Right lobe of liver (tissue), 4 donors: ENCODE measurements at regions not wholly inside any gene's neighbourhood (a gene's known extent, or its start where the extent isn't known, plus 50 kb on each side); places are given as distances from the start of the nearest gene placed in this dataset.

ENCODE experiments used
- CTCF ChIP-seq, 4 donors: fragments of 200-600 bp in 3 of 4; fragments of 450-650 bp in 1 of 4; IDR thresholded peaks; one replicate each; pipeline versions ENCODE4 v1.5.1 to v1.8.0; 2016 to 2022; ENCODE audit warnings: antibody characterized with exemption in 4 of 4, mild to moderate bottlenecking in 2 of 4
- POLR2A ChIP-seq: fragments of 450-650 bp; IDR thresholded peaks from one replicate; pipeline ENCODE4 v1.6.1; 2017; ENCODE audit warnings: antibody characterized with exemption, mild to moderate bottlenecking
- donor health status: DM: no; HTN: no; CAD: no.
- donor health status: DM: no; HTN: no; CAD: no.
- donor health status: DM: no; HTN: yes; CAD: no.

DNA sequence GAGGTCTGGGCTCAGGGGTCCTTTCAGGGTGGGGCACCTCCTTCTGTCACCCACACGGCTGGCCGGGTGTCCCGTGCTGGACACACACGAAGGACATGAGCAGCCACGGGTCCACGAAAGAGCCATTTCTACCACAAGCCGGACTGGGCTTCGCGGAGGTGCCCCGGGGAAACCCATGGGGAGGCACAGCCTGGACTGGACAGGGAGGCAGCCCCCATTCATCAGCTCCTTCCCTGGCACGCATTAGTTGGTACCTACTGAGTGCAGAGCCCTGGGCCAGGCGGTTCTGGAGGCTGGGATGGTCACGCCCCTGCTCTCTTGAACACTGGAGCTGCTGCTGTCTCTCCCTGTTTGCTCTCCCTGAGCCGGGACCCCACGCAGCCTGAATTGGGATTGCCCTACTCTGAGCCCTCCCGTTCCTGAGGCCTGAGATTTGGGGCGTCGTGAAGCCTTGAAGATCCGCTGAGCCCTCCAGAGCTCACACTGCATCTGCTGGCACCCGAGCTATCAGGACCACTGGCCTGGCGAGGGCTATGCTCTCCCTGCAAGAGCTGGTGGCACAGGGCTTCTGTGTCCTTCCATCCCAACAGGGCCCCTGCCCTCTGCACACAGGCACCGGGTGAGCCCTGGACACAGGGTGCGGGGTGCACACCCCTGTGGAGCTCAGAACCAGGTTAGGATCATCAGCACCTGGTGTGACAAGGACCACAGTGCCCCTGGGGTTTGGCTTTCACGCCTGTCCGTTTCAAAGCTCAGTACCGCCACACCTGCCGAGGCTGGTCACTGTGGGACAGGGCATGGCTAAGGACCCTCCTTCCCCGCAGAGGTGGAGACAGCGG, 84.6 kb downstream of the MYEOV start:
- TF ChIP-seq POLR2A (no peak), CTCF (IDR thresholded peaks at IDR 0.05) (no peak)
